Neural progenitor cell (in vitro differentiated cells): ENCODE measurements at regions not wholly inside any gene's neighbourhood (a gene's known extent, or its start where the extent isn't known, plus 50 kb on each side); places are given as distances from the start of the nearest gene placed in this dataset.

Experiments used
- DNase-seq: peaks from one replicate; pipeline ENCODE4 v3.0.0-alpha.2; 2016; ENCODE audit warnings: low spot score
- H2AFZ ChIP-seq: fragments of 200-600 bp; sonication (generic); replicated peaks from 2 replicates; pipeline ENCODE4 v1.6.1; 2016; ENCODE audit warnings: antibody characterized with exemption
- H3F3A ChIP-seq: fragments of 200-600 bp; sonication (generic); 2 replicates; pipeline ENCODE4 v1.6.1; 2016; ENCODE audit warnings: antibody characterized with exemption, low read depth
- H3K27ac ChIP-seq: fragments of 200-600 bp; sonication (generic); 2 replicates; pipeline ENCODE4 v1.5.1; 2016; ENCODE audit warnings: mild to moderate bottlenecking
- H3K27me3 ChIP-seq: fragments of 200-600 bp; sonication (generic); 2 replicates; pipeline ENCODE4 v1.6.1; 2016; ENCODE audit warnings: mild to moderate bottlenecking, moderate library complexity
- H3K36me3 ChIP-seq: fragments of 200-600 bp; sonication (generic); 2 replicates; pipeline ENCODE4 v1.5.1; 2016
- H3K4me1 ChIP-seq: fragments of 200-600 bp; sonication (generic); 2 replicates; pipeline ENCODE4 v1.6.1; 2016; ENCODE audit warnings: mixed run types
- H3K4me2 ChIP-seq: fragments of 200-600 bp; sonication (generic); 2 replicates; pipeline ENCODE4 v1.6.1; 2016
- H3K4me3 ChIP-seq: fragments of 200-600 bp; sonication (generic); 2 replicates; pipeline ENCODE4 v1.5.1; 2016
- H3K79me2 ChIP-seq: fragments of 200-600 bp; sonication (generic); 2 replicates; pipeline ENCODE4 v1.6.1; 2016; ENCODE audit warnings: low read depth
- H3K9ac ChIP-seq: fragments of 200-600 bp; sonication (generic); 2 replicates; pipeline ENCODE4 v1.6.1; 2016
- H3K9me3 ChIP-seq: fragments of 200-600 bp; sonication (generic); 2 replicates; pipeline ENCODE4 v1.5.1; 2016; ENCODE audit warnings: low read depth
- H4K20me1 ChIP-seq: fragments of 200-600 bp; sonication (generic); 2 replicates; pipeline ENCODE4 v1.6.1; 2016; ENCODE audit warnings: low read depth
- H3K27ac Mint-ChIP-seq: 3 replicates; pipeline ENCODE4 v1.8.0; 2021; ENCODE audit warnings: mixed read lengths
- H3K27me3 Mint-ChIP-seq: 2 replicates; pipeline ENCODE4 v1.8.0; 2022; ENCODE audit warnings: low read depth, mild to moderate bottlenecking, inconsistent platforms, moderate library complexity, mixed read lengths; ENCODE audit not compliant: insufficient read depth
- H3K36me3 Mint-ChIP-seq: 3 replicates; pipeline ENCODE4 v1.8.0; 2021; ENCODE audit warnings: mixed read lengths
- H3K4me1 Mint-ChIP-seq: 3 replicates; pipeline ENCODE4 v1.8.0; 2021; ENCODE audit warnings: mixed read lengths
- H3K4me3 Mint-ChIP-seq: 3 replicates; pipeline ENCODE4 v1.8.0; 2021; ENCODE audit warnings: mild to moderate bottlenecking, moderate library complexity, mixed read lengths
- H3K9me3 Mint-ChIP-seq: 3 replicates; pipeline ENCODE4 v1.8.0; 2020; ENCODE audit warnings: mixed read lengths
- CTCF ChIP-seq: fragments of 200-600 bp; sonication (generic); IDR thresholded peaks from 2 replicates; pipeline ENCODE4 v1.5.1; 2017; ENCODE audit warnings: antibody characterized with exemption, mild to moderate bottlenecking
- EZH2 ChIP-seq: fragments of 200-600 bp; sonication (generic); IDR thresholded peaks from 2 replicates; pipeline ENCODE4 v1.6.1; 2017; ENCODE audit warnings: antibody characterized with exemption, mild to moderate bottlenecking, moderate library complexity
- EZH2phosphoT487 ChIP-seq: fragments of 200-600 bp; sonication (generic); IDR thresholded peaks from 2 replicates; pipeline ENCODE4 v1.6.1; 2017; ENCODE audit warnings: antibody characterized with exemption

GRCh38 chr10:56831681-56832080, 470.6 kb upstream of the ZWINT start:
- no peak for DNase-seq
- Histone ChIP-seq H3K4me1 (no peaks in the 10 kb centered on the region), H3K79me2 (no peaks in the 10 kb centered on the region), H3F3A (no peaks in the 10 kb centered on the region), H3K9ac (no peak overlapping the region), H3K4me3 (no peak overlapping the region), H2AFZ (no peak overlapping the region), H3K4me2 (no peak overlapping the region), H4K20me1 (no peaks in the 10 kb centered on the region), H3K36me3 (no peaks in the 10 kb centered on the region), H3K27ac (no peak overlapping the region), H3K27me3 (no peaks in the 10 kb centered on the region), H3K9me3 (peaks cover 13% of the 10 kb centered on the region)
- H3K27ac Mint-ChIP-seq: no peak overlapping the region
- no peaks in the 10 kb centered on the region for H3K27me3 Mint-ChIP-seq
- no peaks in the 10 kb centered on the region for H3K4me1 Mint-ChIP-seq
- H3K4me3 Mint-ChIP-seq: no peak overlapping the region
- H3K9me3 Mint-ChIP-seq: peaks cover 6% of the 10 kb centered on the region
- H3K36me3 Mint-ChIP-seq: no peaks in the 10 kb centered on the region
- TF ChIP-seq EZH2phosphoT487: no peak
- no peak for TF ChIP-seq CTCF
- no peak for TF ChIP-seq EZH2

- Histone ChIP-seq H3K27me3 (no peaks in the 10 kb centered on the region), H2AFZ (no peak overlapping the region), H3K79me2 (no peaks in the 10 kb centered on the region), H3K27ac (no peak overlapping the region), H4K20me1 (no peaks in the 10 kb centered on the region), H3F3A (no peaks in the 10 kb centered on the region), H3K36me3 (no peaks in the 10 kb centered on the region), H3K9ac (no peak overlapping the region), H3K4me3 (no peak overlapping the region), H3K4me2 (no peak overlapping the region), H3K4me1 (no peaks in the 10 kb centered on the region), H3K9me3 (peaks cover 13% of the 10 kb centered on the region)
- Mint-ChIP-seq H3K4me3 (no peak overlapping the region), H3K9me3 (peaks cover 26% of the 10 kb centered on the region), H3K4me1 (no peaks in the 10 kb centered on the region), H3K36me3 (no peaks in the 10 kb centered on the region), H3K27me3 (peaks cover 6% of the 10 kb centered on the region), H3K27ac (no peak overlapping the region)
- no peak for TF ChIP-seq EZH2phosphoT487
- TF ChIP-seq CTCF: peak; percentile 57
- no peak for TF ChIP-seq EZH2
- peak; percentile 42 for DNase-seq
Observed at GRCh38 chr10:56823849-56824248, 462.8 kb upstream of the ZWINT start.

- H4K20me1 ChIP-seq: no peaks in the 10 kb centered on the region
- H3K4me1 ChIP-seq: no peaks in the 10 kb centered on the region
- H3K27me3 ChIP-seq: no peaks in the 10 kb centered on the region
- Mint-ChIP-seq H3K4me1 (no peaks in the 10 kb centered on the region), H3K9me3 (no peaks in the 10 kb centered on the region), H3K4me3 (no peak overlapping the region), H3K36me3 (no peaks in the 10 kb centered on the region), H3K27ac (no peak overlapping the region), H3K27me3 (peaks cover 2% of the 10 kb centered on the region)
- no peaks in the 10 kb centered on the region for H3K9me3 ChIP-seq
- H3K36me3 ChIP-seq: no peaks in the 10 kb centered on the region
- no peaks in the 10 kb centered on the region for H3F3A ChIP-seq
- no peak for DNase-seq
- TF ChIP-seq CTCF (no peak), EZH2phosphoT487 (no peak), EZH2 (no peak)
- no peak overlapping the region for H3K9ac ChIP-seq
- no peak overlapping the region for H2AFZ ChIP-seq
- H3K4me2 ChIP-seq: no peak overlapping the region
- H3K4me3 ChIP-seq: no peak overlapping the region
- no peak overlapping the region for H3K27ac ChIP-seq
- H3K79me2 ChIP-seq: no peaks in the 10 kb centered on the region
Observed at GRCh38 chr10:56805022-56805421, 444.0 kb upstream of the ZWINT start.

- Mint-ChIP-seq H3K9me3 (peaks cover 2% of the 10 kb centered on the region), H3K27ac (no peak overlapping the region), H3K36me3 (no peaks in the 10 kb centered on the region), H3K27me3 (peaks cover 2% of the 10 kb centered on the region), H3K4me1 (peaks cover 4% of the 10 kb centered on the region), H3K4me3 (no peak overlapping the region)
- H3K4me2 ChIP-seq: no peak overlapping the region
- H3F3A ChIP-seq: no peaks in the 10 kb centered on the region
- H2AFZ ChIP-seq: no peak overlapping the region
- H3K36me3 ChIP-seq: no peaks in the 10 kb centered on the region
- no peaks in the 10 kb centered on the region for H3K4me1 ChIP-seq
- no peak overlapping the region for H3K27ac ChIP-seq
- H3K9me3 ChIP-seq: no peaks in the 10 kb centered on the region
- H3K4me3 ChIP-seq: no peak overlapping the region
- H3K27me3 ChIP-seq: no peaks in the 10 kb centered on the region
- no peak for DNase-seq
- no peaks in the 10 kb centered on the region for H3K79me2 ChIP-seq
- no peak overlapping the region for H3K9ac ChIP-seq
- no peak for TF ChIP-seq EZH2
- TF ChIP-seq CTCF: no peak
- TF ChIP-seq EZH2phosphoT487: no peak
- H4K20me1 ChIP-seq: no peaks in the 10 kb centered on the region
Observed at GRCh38 chr10:56785292-56785691, 424.2 kb upstream of the ZWINT start.
